ENCODE measurements at regions not wholly inside any gene's neighbourhood (a gene's known extent, or its start where the extent isn't known, plus 50 kb on each side); places are given as distances from the start of the nearest gene placed in this dataset.
"Not testable (repeated sequence)": the region's sequence is repeated elsewhere in the genome, so short reads cannot be mapped to it uniquely, and the experiment has no call there.

GRCh38 chr9:31243386-31243785 is 1141.1 kb upstream of the ACO1 start:
- DNase-seq, result no peak

- no peak for DNase-seq
These were observed 1136.3 kb upstream of the ACO1 start for GRCh38 chr9:31248156-31248555.

GRCh38 chr9:31251386-31251785 is 1133.1 kb upstream of the ACO1 start:
- DNase-seq, result no peak

GRCh38 chr9:31253800-31254762 is 1130.4 kb upstream of the ACO1 start:
- DNase-seq, result no peak

- no peak for DNase-seq
These were observed 1129.2 kb upstream of the ACO1 start for GRCh38 chr9:31255211-31255610.

GRCh38 chr9:31259824-31260223 is 1124.6 kb upstream of the ACO1 start:
- no peak for DNase-seq

- no peak for DNase-seq
These were observed 1111.8 kb upstream of the ACO1 start for GRCh38 chr9:31272456-31273295.

- DNase-seq, result no peak
These were observed 1109.0 kb upstream of the ACO1 start for GRCh38 chr9:31275419-31275818.

GRCh38 chr9:31290731-31291130 is 1093.7 kb upstream of the ACO1 start:
- DNase-seq, result no peak

- DNase-seq, result no peak
These were observed 1081.6 kb upstream of the ACO1 start for GRCh38 chr9:31302620-31303418.

GRCh38 chr9:31304576-31304975 is 1079.9 kb upstream of the ACO1 start:
- DNase-seq, result no peak

- no peak for DNase-seq
These were observed 1070.2 kb upstream of the ACO1 start for GRCh38 chr9:31314241-31314640.

GRCh38 chr9:31320494-31320893 is 1063.9 kb upstream of the ACO1 start:
- no peak for DNase-seq

- DNase-seq, result no peak
These were observed 1063.2 kb upstream of the ACO1 start for GRCh38 chr9:31321256-31321655.

GRCh38 chr9:31321686-31322085 is 1062.8 kb upstream of the ACO1 start:
- no peak for DNase-seq

- DNase-seq, result no peak
These were observed 1060.6 kb upstream of the ACO1 start for GRCh38 chr9:31323726-31324444.

- DNase-seq, result no peak
These were observed 1058.7 kb upstream of the ACO1 start for GRCh38 chr9:31325778-31326177.

GRCh38 chr9:31326883-31327282 is 1057.6 kb upstream of the ACO1 start:
- DNase-seq, result not testable (repeated sequence)

- no peak for DNase-seq
These were observed 1049.5 kb upstream of the ACO1 start for GRCh38 chr9:31334837-31335528.

GRCh38 chr9:31335529-31336234 is 1048.8 kb upstream of the ACO1 start:
- DNase-seq, result no peak

GRCh38 chr9:31336386-31336785 is 1048.1 kb upstream of the ACO1 start:
- no peak for DNase-seq

Data from NCI-H1436 treated with DMSO at 0.1 percent for 48 hours (cell line).